Left kidney (tissue), 1 donor: ENCODE measurements at regions not wholly inside any gene's neighbourhood (a gene's known extent, or its start where the extent isn't known, plus 50 kb on each side); places are given as distances from the start of the nearest gene placed in this dataset.

Experiments used
- DNase-seq: peaks from one replicate; pipeline ENCODE4 v3.0.0-alpha.2; 2013

- DNase-seq: no peak
Observed at GRCh38 chr21:39022863-39023693, 160.2 kb downstream of the PSMG1 start.

GRCh38 chr21:39022466-39022862 is 160.8 kb downstream of the PSMG1 start:
- no peak for DNase-seq

GRCh38 chr21:39022035-39022434 is 161.2 kb downstream of the PSMG1 start:
- no peak for DNase-seq

- no peak for DNase-seq
Observed at GRCh38 chr21:39021478-39021832, 161.8 kb downstream of the PSMG1 start.

GRCh38 chr21:39020751-39021477 is 162.3 kb downstream of the PSMG1 start:
- DNase-seq: no peak

- no peak for DNase-seq
Observed at GRCh38 chr21:39018730-39019129, 164.5 kb downstream of the PSMG1 start.

GRCh38 chr21:39016740-39017315 is 166.4 kb downstream of the PSMG1 start:
- DNase-seq: no peak

- no peak for DNase-seq
Observed at GRCh38 chr21:39014747-39015146, 168.5 kb downstream of the PSMG1 start.

GRCh38 chr21:39012326-39013230 is 170.7 kb downstream of the PSMG1 start:
- no peak for DNase-seq

GRCh38 chr21:39011911-39012310 is 171.3 kb downstream of the PSMG1 start:
- no peak for DNase-seq

GRCh38 chr21:39010629-39011404 is 172.4 kb downstream of the PSMG1 start:
- no peak for DNase-seq

- no peak for DNase-seq
Observed at GRCh38 chr21:39009587-39010225, 173.5 kb downstream of the PSMG1 start.

GRCh38 chr21:39007985-39008384 is 175.3 kb downstream of the PSMG1 start:
- no peak for DNase-seq

- no peak for DNase-seq
Observed at GRCh38 chr21:39007532-39007931, 175.7 kb downstream of the PSMG1 start.

GRCh38 chr21:39006571-39007311 is 176.5 kb downstream of the PSMG1 start:
- no peak for DNase-seq

GRCh38 chr21:39005502-39005787 is 177.8 kb downstream of the PSMG1 start:
- DNase-seq: no peak

GRCh38 chr21:39004634-39005501 is 178.4 kb downstream of the PSMG1 start:
- no peak for DNase-seq

- DNase-seq: no peak
Observed at GRCh38 chr21:39003982-39004633, 179.1 kb downstream of the PSMG1 start.

GRCh38 chr21:39001341-39001740 is 181.9 kb downstream of the PSMG1 start:
- DNase-seq: no peak
